Activated naive CD8-positive, alpha-beta T cell (primary cell): ENCODE measurements at regions not wholly inside any gene's neighbourhood (a gene's known extent, or its start where the extent isn't known, plus 50 kb on each side); places are given as distances from the start of the nearest gene placed in this dataset.
A peak's percentile ranks its signal among the peaks of the same experiment; 100 is the strongest.

ENCODE experiments used
- H3K27ac Mint-ChIP-seq: one replicate; pipeline ENCODE4 v1.8.0; 2021; ENCODE audit warnings: mixed read lengths
- H3K27me3 Mint-ChIP-seq: one replicate; pipeline ENCODE4 v1.8.0; 2021; ENCODE audit warnings: mixed read lengths
- H3K36me3 Mint-ChIP-seq: one replicate; pipeline ENCODE4 v1.8.0; 2021; ENCODE audit warnings: mixed read lengths
- H3K4me1 Mint-ChIP-seq: one replicate; pipeline ENCODE4 v1.8.0; 2021; ENCODE audit warnings: low read depth, mixed read lengths
- H3K4me3 Mint-ChIP-seq: one replicate; pipeline ENCODE4 v1.8.0; 2021; ENCODE audit warnings: mild to moderate bottlenecking, mixed read lengths
- H3K9me3 Mint-ChIP-seq: one replicate; pipeline ENCODE4 v1.8.0; 2021; ENCODE audit warnings: low read depth, mixed read lengths

DNA sequence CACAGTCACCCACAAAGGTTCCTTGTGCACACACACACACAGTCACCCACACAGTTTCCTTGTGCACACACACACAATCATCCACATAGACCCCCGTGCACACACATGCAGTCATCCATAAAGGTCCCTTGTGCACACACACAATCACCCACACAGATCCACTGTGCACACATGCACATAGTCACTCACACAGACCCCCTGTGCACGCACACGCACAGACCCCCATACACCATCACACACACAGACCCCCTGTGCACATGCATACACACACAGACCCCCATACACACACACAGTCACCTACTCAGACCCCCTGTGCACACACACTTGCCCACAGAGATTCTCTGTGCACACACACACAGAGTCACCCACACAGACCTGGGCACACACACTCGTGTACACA lies 107.1 kb downstream of the HSPH1 start:
- H3K27ac Mint-ChIP-seq = no peak overlapping the region
- peaks cover 4% of the 10 kb centered on the region for H3K4me1 Mint-ChIP-seq
- H3K9me3 Mint-ChIP-seq = no peaks in the 10 kb centered on the region
- no peaks in the 10 kb centered on the region for H3K36me3 Mint-ChIP-seq
- H3K27me3 Mint-ChIP-seq = peaks cover 1% of the 10 kb centered on the region
- no peak overlapping the region for H3K4me3 Mint-ChIP-seq

DNA sequence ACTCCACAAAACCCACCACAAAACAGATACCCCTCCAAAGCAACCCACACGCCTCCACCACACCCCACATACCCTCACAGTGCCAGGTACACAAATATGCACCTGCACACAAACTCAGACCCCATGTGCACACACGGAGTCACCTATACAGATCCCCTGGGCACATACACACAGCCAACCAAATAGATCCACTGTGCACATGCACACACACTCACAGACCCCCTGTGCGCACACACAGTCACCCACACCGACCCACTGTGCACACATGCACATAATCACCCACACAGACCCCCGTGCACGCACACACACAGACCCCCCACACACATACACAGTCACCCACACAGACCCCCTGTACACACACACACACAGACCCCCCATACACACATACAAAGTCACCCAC lies 107.8 kb downstream of the HSPH1 start:
- peaks cover 4% of the 10 kb centered on the region for H3K4me1 Mint-ChIP-seq
- H3K27me3 Mint-ChIP-seq = peaks cover 1% of the 10 kb centered on the region
- H3K36me3 Mint-ChIP-seq = no peaks in the 10 kb centered on the region
- H3K9me3 Mint-ChIP-seq = no peaks in the 10 kb centered on the region
- no peak overlapping the region for H3K4me3 Mint-ChIP-seq
- no peak overlapping the region for H3K27ac Mint-ChIP-seq

GRCh38 chr13:31053091-31053490 lies 108.6 kb downstream of the HSPH1 start:
- no peak overlapping the region for H3K27ac Mint-ChIP-seq
- no peaks in the 10 kb centered on the region for H3K36me3 Mint-ChIP-seq
- H3K4me3 Mint-ChIP-seq = no peak overlapping the region
- H3K4me1 Mint-ChIP-seq = peaks cover 4% of the 10 kb centered on the region
- no peaks in the 10 kb centered on the region for H3K9me3 Mint-ChIP-seq
- peaks cover 1% of the 10 kb centered on the region for H3K27me3 Mint-ChIP-seq

- H3K27ac Mint-ChIP-seq = no peak overlapping the region
- H3K4me1 Mint-ChIP-seq = peaks cover 4% of the 10 kb centered on the region
- H3K4me3 Mint-ChIP-seq = no peak overlapping the region
- H3K27me3 Mint-ChIP-seq = peaks cover 1% of the 10 kb centered on the region
- no peaks in the 10 kb centered on the region for H3K9me3 Mint-ChIP-seq
- no peaks in the 10 kb centered on the region for H3K36me3 Mint-ChIP-seq
These were observed 109.2 kb downstream of the HSPH1 start for GRCh38 chr13:31052478-31052877.

- Mint-ChIP-seq H3K4me3 (no peak overlapping the region), H3K27ac (no peak overlapping the region), H3K4me1 (peaks cover 4% of the 10 kb centered on the region), H3K36me3 (no peaks in the 10 kb centered on the region), H3K9me3 (no peaks in the 10 kb centered on the region), H3K27me3 (peaks cover 1% of the 10 kb centered on the region)
These were observed 109.7 kb downstream of the HSPH1 start for GRCh38 chr13:31051999-31052398.

- Mint-ChIP-seq H3K27me3 (peaks cover 1% of the 10 kb centered on the region), H3K4me1 (peaks cover 11% of the 10 kb centered on the region), H3K4me3 (no peak overlapping the region), H3K36me3 (no peaks in the 10 kb centered on the region), H3K9me3 (no peaks in the 10 kb centered on the region), H3K27ac (no peak overlapping the region)
These were observed 111.0 kb downstream of the HSPH1 start for GRCh38 chr13:31050486-31051400.

DNA sequence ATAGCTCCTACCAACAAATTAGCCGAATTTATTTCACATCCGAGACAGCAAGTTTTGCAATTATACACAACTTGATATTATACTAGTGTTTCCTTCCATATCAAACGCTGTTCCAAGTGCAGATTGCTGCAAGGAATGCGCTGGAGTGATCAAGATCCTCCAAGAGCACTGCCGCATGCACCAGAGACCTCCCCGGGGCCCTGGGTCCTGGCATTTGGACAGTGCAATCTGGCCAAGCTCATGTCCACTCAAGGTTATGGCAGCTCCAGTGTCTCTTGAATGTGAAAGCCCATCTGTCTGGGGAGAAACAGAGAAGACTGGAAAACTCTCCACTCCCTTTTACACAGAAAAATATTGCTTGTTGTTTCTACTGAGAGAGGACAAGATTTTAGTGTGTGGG lies 111.9 kb downstream of the HSPH1 start:
- Mint-ChIP-seq H3K27me3 (peaks cover 1% of the 10 kb centered on the region), H3K27ac (no peak overlapping the region), H3K4me1 (peaks cover 20% of the 10 kb centered on the region), H3K4me3 (no peak overlapping the region), H3K9me3 (no peaks in the 10 kb centered on the region), H3K36me3 (no peaks in the 10 kb centered on the region)

GRCh38 chr13:31049083-31049482 lies 112.6 kb downstream of the HSPH1 start:
- Mint-ChIP-seq H3K4me1 (peaks cover 27% of the 10 kb centered on the region), H3K27ac (no peak overlapping the region), H3K9me3 (no peaks in the 10 kb centered on the region), H3K4me3 (no peak overlapping the region), H3K36me3 (no peaks in the 10 kb centered on the region), H3K27me3 (peaks cover 3% of the 10 kb centered on the region)

DNA sequence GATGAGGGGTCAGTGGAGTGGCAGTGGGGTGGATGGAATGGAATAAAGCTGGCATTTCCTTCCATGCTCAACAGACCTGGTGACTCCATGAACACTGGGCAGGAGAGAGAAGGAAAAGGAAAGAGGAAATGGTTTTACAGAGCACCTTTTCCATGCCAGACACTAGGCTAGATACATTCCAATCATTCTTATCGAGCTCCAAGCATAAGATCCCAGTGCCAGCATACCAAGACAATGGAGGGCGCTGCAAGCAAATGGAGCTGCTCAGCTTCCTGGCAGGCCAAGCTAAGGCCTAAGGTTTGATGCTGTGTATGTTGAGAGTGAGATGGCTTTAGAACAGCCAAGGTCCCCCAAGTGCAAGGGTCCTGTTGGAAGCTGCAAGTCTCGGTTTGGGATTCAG lies 113.2 kb downstream of the HSPH1 start:
- peaks cover 30% of the 10 kb centered on the region for H3K4me1 Mint-ChIP-seq
- no peak overlapping the region for H3K4me3 Mint-ChIP-seq
- peaks cover 3% of the 10 kb centered on the region for H3K27me3 Mint-ChIP-seq
- H3K9me3 Mint-ChIP-seq = no peaks in the 10 kb centered on the region
- H3K36me3 Mint-ChIP-seq = no peaks in the 10 kb centered on the region
- H3K27ac Mint-ChIP-seq = no peak overlapping the region

- H3K27me3 Mint-ChIP-seq = peaks cover 1% of the 10 kb centered on the region
- peaks cover 41% of the 10 kb centered on the region for H3K4me1 Mint-ChIP-seq
- H3K9me3 Mint-ChIP-seq = no peaks in the 10 kb centered on the region
- H3K4me3 Mint-ChIP-seq = no peak overlapping the region
- no peak overlapping the region for H3K27ac Mint-ChIP-seq
- no peaks in the 10 kb centered on the region for H3K36me3 Mint-ChIP-seq
These were observed 114.3 kb downstream of the TEX26 start for GRCh38 chr13:31046711-31047279.

- H3K27me3 Mint-ChIP-seq = peaks cover 1% of the 10 kb centered on the region
- H3K27ac Mint-ChIP-seq = peak overlapping the region; percentile 92
- no peaks in the 10 kb centered on the region for H3K9me3 Mint-ChIP-seq
- H3K36me3 Mint-ChIP-seq = no peaks in the 10 kb centered on the region
- peaks cover 40% of the 10 kb centered on the region for H3K4me1 Mint-ChIP-seq
- H3K4me3 Mint-ChIP-seq = peak overlapping the region; percentile 57
These were observed 113.0 kb downstream of the TEX26 start for GRCh38 chr13:31045286-31046081.

DNA sequence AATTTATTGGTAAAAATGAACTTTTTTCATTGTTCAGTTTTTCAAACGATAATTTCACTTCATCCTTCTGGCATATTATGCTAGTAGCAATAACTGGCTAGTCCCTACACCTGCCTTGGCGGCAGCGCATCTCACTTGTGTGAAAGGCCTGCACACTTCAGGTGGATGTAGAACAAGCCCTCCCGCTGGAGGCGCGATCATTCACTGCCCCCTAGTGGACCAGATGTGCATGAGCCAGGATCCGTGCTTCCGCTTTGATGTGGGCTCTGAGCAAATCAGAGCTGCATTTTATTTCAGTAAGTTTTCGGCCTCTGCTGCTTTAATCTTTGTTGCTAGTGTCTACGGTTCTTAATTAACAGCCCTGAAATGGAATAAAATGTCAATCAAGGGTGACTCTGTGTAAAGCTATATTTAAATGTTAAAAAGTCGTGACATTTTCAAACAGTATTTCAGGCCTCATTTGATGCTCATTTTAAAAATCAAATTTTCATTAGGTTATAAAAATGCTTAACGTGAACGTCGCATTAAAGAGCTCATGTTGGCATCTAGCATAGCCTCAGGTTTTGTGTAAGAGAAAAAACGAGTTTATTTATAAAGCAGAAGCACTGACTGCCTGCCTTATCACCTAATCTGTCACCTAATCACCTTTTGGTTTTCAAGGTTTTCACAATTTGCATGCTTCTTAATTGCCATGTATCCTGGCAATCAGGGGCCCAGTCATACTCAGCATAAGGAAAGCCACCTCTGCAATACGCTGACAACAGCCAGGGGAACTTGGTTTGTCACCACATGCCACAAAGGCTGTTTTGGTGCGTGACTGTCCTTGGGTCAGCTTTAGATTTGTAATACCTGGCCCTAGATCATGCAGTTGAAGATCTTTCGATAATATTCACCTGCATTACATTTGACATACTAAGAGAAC lies 112.2 kb downstream of the TEX26 start:
- H3K36me3 Mint-ChIP-seq = no peaks in the 10 kb centered on the region
- H3K4me1 Mint-ChIP-seq = peaks cover 46% of the 10 kb centered on the region
- H3K27ac Mint-ChIP-seq = peak overlapping the region; percentile 92
- no peaks in the 10 kb centered on the region for H3K9me3 Mint-ChIP-seq
- peak overlapping the region; percentile 57 for H3K4me3 Mint-ChIP-seq
- peaks cover 3% of the 10 kb centered on the region for H3K27me3 Mint-ChIP-seq

DNA sequence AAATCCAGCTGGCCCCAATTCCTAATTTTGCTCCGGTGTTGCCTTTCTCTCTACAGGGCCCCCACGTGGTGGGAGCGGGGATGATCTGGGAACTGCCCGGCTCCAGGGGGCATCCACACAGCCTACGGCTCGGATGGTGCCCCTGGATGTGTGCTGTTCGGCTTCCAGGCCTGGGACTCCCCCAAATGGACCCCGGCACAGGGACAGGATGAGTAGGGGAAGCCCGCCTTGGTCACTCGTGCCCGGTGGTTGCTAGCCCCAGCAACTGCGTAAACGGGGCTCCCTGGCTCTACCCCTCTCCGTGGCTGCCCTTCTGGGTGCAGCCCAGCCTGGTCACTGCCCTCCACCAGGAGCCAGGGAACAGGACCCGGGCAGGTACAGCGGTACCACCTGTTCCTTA lies 111.5 kb downstream of the TEX26 start:
- no peaks in the 10 kb centered on the region for H3K36me3 Mint-ChIP-seq
- H3K27ac Mint-ChIP-seq = no peak overlapping the region
- no peaks in the 10 kb centered on the region for H3K9me3 Mint-ChIP-seq
- H3K27me3 Mint-ChIP-seq = peaks cover 3% of the 10 kb centered on the region
- no peak overlapping the region for H3K4me3 Mint-ChIP-seq
- peaks cover 53% of the 10 kb centered on the region for H3K4me1 Mint-ChIP-seq

DNA sequence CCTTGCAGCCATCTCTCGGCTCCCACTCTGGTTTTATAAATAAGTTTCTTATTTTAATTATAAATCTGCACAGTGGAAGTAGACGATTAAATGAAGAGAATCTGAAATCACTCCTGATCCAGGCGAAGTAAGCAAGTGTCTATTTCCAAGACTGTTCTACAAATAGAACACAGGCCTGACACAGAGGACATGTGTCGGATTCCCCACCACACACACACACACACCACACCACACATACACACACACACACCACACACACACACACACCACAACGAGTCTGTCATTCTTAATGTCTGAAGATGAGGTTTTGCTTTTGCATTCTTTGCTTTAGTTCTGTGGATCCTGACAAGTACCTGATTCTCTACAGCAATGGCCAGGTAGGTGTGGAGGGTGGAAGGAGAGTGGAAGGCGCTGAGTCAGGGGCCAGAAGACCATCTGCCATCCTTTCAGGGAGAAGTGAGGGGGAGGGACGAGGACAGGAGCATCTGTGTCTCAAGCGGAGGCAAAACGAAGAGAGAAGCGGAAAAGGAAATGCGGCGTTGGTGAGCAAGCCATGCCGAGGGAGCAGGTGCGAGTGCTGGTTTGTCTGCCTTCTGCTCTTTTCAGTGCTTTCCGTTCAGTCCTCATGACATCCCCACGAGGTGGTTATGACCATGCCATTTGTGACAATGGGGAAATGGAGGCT lies 110.2 kb downstream of the TEX26 start:
- Mint-ChIP-seq H3K9me3 (no peaks in the 10 kb centered on the region), H3K4me3 (no peak overlapping the region), H3K4me1 (peaks cover 65% of the 10 kb centered on the region)

More for the DNA sequence above, 110.2 kb downstream of the TEX26 start:
- Mint-ChIP-seq H3K27me3 (peaks cover 3% of the 10 kb centered on the region), H3K36me3 (no peaks in the 10 kb centered on the region), H3K27ac (no peak overlapping the region)
